ENCODE measurements at regions not wholly inside any gene's neighbourhood (a gene's known extent, or its start where the extent isn't known, plus 50 kb on each side); places are given as distances from the start of the nearest gene placed in this dataset.

- TF ChIP-seq EZH2 (IDR thresholded peaks at IDR 0.05; ENCODE audit: insufficient read depth, poor library complexity, severe bottlenecking) (no peak), EZH2phosphoT487 (IDR thresholded peaks at IDR 0.05; ENCODE audit: insufficient read depth, low read depth) (no peak)
These were observed 524.3 kb downstream of the PSAT1 start for GRCh38 chr9:78821126-78821822.

All from GM23248 (cell line).